Stimulated activated CD4-positive, alpha-beta T cell treated with anti-CD3 and anti-CD28 coated beads, TNF-alpha, amount 100 ng/mL, for 4 hours (primary cell): ENCODE measurements at regions not wholly inside any gene's neighbourhood (a gene's known extent, or its start where the extent isn't known, plus 50 kb on each side); places are given as distances from the start of the nearest gene placed in this dataset.

Source experiments
- DNase-seq, 3 experiments: peaks; one replicate each; pipeline ENCODE4 v3.0.0-alpha.2; 2020; ENCODE audit warnings: low read depth in 3 of 3

DNA sequence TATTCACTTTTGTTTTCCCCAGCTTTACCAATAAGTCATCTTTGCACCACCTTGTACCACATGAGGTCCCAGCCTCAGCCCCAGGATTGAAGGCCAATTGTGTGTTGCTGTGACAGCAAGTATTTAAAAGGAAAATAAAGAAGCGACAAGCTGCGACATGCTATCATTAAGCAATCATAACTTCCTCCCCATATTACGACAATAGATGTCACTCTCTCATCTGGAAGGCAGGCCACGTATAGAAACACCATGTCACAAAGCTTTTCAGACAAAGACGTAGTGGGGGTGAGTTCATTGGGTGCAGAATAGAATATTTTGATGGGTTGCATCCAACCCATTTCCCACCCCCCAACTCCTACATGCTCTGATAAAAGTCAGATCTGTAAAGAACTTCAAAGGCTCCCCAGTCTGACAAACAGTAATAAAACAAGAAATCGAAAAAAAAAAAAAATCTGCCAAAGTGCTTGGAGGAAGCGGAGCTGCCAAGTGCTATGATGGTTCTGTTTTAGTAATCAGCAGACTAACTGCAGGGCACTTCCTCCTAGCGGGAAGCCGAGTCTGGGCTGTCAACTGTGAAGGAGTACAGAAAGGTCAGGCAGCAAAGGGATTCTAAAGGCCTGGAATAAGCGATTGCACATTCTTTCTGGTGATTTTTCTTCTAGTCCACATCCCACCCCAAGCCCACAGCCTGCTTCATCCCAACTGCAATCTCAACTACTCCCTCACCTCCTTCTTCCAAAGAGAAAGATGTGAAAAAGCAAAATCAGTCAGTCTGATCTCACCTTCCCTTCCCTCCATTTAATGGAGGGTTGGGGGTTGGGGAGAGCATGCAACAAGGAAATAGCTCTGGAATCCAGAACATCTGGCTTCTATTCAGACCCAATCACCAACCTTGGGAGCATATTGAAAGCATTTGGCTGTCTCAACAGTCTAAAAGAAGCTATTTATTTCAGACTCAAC, 131.4 kb upstream of the UBASH3B start:
- no peak for DNase-seq

DNA sequence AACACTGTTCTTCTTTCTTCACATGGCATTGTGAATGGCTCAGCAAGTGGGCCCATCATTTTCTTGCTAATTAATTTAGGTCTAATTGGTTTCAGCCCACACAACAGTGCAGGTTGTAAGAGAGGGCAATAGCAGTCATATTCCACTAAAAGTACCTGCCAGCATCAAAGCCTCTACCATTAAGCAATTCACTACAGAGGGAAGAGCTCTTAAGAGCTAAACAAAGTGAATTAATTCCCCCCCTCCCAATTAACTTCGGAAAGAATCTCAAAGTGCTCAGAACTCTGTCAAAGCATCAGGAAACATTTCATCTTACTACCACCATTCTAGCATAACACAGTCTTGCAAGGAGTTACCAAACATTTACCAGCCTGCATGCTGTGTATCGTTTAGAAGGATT, 133.9 kb upstream of the UBASH3B start:
- no peak for DNase-seq

DNA sequence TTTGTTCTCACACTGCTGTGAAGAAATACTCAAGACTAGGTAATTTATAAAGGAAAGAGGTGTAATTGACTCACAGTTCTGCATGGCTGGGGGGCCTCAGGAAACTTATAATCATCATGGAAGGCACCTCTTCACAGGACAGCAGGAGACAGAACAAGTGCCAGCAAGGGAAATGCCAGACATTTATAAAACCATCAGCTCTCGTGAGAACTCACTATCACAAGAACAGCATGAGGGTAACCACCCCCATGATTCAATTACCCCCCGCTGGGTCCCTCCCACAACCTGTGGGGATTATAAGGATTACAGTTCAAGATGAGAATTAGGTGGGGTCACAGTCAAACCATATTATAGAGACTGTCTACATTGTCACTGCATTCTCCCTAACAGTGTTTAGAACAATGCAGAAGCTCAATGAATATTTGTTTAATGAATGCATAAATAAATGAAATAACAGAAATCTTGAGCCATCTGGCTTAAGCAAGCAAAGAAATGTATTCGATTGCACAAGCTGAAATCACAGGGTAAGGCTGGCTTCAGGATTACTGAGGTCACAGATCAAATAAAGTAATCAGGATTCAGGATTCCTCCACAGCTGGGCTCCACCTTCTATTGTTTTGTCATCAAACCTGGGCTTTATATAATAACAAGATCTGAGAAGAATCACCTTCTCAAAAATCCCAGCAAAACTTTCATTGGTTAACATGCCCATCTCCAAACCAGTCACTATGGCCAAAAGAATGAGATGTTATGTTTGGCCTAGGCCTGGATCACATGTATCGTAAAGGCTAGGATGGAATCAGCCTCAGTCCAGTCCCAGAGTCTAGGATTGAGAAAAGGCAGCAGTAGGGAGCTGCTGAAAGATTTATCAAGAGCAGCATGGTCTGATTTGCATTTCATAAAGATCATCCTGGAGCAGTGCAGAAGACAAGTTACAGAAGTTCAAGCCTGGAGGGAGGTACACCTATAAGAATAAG, 137.8 kb upstream of the UBASH3B start:
- DNase-seq: no peak

DNA sequence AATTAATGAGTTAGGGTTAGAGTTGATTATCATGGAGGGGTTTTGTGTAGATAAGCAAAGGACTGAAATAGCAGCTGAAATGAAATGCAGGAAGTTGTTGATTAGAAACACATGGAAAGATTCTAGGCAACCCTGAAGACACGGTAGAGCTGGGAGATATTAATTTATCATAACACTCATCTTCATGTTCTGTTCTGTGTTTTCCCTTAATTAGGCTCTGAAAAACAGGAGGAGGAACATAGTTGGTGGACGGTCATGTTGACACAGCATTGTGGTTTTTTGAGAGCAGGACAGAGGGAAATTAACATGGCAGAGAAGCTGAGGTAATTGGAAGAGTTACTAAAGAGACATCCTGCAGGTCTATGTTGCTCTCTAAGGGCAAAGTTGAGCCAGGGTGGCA, 138.8 kb upstream of the UBASH3B start:
- DNase-seq: no peak

DNA sequence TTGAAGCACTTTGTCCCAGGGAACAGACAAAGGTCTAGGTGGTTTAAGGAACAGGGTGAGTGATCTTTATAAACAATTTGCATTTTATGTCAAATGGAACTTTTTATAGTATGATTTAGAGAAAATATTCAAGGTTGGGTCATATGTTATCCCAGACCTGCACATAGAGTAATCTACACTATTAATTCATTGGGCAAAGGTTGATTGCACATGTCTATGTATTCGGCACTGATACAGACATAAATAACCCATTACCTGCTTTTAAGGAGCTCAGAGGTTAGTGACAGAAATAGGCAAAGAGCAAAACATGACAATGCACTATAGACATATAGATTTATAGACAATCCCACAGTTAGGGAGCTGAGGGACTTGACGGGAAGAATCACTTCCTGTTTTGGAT, 141.5 kb upstream of the UBASH3B start:
- DNase-seq: no peak

DNA sequence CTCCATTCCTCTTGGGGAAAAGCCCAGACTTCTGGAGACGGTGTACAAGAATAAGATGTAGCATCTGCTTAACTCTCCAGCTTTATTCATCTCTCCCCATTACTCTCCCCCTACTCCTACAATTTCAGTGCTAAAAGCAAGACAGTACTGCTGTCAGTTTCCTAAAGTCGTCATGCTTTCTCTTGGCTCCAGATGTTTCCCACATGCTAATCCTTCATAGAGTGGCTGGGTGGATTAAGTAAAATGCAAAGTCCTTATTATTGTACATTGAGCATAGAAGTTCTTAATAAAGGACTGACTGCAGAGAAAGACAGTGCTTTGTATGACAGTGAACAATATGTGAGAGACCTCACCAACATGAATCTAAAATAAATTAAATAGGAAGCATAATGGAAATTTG, 142.2 kb upstream of the UBASH3B start:
- no peak for DNase-seq

DNA sequence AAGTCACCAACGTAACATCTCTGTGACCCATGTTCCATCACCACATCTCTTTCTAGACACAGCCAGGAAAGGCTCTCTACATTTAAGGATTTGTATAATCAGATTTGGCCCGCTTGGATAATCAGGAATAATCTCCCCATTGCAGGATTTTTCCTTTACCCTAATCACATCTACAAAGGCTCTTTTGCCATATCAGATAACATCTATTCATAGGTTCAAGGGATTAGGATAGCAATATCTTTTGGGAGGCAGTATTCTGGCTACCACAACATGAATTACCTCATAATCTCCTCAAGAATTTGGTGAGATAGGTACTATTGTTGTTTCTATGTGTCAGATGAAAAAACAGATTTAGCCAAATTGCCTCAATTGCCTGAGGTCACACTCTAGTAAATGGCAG, 142.8 kb upstream of the UBASH3B start:
- DNase-seq: no peak

DNA sequence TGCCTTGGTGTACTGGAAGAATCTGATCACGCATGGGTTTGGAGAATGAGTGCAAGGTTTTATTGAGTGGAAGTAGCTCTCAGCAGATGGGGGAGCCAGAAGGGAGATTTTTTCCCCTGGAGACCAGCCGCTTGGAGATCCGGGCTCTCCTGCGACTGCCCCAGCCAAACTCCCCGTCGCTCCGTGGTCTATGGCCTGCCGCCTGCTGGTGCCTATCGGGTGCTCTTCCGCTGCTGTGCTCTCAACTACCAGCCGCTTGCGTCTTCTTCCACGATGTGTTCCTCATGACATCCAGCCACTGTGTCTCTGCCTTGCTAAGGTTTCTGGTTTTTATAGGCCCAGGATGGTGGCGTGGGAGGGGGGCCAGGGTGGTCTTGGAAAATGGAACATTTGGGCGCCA, 145.6 kb upstream of the UBASH3B start:
- DNase-seq: no peak

DNA sequence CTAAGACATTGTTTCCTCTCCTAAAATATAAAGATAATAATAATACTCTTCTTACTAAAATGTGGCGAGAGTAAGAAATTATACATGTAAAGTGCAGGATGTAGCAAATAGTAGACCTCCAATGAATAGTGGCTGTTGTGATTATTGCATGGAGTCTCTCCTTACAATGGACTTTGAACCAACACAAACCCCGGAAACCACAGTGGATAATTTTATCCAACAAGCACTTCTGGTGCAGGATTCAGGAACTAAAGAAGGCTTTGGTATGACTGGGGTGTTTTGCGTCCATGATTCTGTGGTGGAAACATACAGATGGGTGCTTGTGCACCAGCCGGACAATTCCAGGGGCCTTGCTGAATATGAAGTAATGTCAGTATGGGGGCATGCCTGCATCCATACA, 146.4 kb upstream of the UBASH3B start:
- no peak for DNase-seq

DNA sequence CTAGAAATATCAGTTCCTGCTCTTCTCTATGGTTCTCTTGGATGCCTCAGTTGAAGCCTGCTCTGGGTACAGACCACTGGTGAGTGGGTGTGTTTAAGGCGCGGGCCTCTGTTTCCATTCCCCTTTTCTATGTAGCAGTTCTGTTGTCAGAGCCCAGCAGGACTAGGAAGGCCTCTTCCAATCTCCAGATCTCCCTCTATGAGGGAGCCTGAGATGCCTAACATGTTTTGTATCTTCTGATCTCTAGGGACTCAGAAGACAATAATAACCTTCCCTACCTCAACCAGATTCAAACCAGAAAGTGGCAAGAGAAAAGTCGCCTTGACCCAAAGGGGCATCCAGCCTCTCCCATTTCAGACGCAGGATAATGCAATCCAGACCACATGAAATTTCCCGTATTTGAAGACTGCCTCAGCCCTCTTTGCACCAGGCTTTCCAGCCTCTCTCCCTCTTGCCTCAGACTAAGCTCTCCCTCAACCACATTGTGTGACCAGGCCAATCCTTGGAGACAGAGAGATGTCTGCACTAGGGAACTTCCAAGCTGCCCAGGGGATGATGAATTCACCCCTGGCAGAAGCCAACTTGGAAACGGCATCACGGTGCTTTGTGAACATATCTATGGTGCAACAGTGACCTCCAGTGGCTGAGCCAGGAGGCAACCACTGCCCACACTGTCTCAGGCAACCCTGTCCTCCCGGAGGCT, 150.1 kb upstream of the UBASH3B start:
- DNase-seq: peak in 2 of 3 experiments; percentile 6 to 10

DNA sequence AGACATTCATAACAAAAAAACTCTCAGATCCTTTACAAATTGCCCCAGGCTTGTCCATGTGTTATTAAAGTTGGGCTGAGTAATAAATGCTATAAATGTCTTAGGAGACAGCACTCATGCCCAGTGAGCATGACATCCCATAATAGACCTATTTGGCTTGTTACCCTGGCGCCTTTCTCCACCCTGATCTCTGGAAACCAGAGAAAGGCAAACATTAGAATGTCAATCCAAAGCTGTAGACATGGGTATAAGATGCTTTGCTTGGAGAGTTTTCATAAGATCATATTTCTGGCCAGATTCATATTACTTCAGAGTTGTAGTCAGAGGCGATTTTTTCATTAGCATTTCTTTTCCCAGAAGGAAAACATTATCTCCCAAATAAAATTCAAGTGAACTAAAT, 161.3 kb upstream of the UBASH3B start:
- DNase-seq: no peak

DNA sequence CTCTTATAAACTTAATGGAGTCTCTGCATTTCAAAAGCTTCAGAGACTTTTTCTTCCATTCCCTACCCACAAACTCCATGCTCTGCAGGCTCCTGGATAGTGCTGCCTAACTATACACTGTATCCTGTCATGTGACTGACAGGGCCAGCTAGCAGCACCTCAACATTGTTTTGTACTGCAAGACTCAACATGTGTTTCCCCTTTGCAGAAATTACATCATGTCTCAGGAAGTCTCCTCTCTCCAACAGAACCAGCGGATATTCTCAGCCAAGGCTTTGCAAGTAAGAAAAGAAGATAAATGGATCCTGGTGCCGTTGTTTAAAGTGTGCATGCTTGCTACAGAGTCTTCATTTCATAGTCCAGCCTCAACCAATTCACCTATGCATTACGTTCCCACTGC, 164.0 kb upstream of the UBASH3B start:
- no peak for DNase-seq

DNA sequence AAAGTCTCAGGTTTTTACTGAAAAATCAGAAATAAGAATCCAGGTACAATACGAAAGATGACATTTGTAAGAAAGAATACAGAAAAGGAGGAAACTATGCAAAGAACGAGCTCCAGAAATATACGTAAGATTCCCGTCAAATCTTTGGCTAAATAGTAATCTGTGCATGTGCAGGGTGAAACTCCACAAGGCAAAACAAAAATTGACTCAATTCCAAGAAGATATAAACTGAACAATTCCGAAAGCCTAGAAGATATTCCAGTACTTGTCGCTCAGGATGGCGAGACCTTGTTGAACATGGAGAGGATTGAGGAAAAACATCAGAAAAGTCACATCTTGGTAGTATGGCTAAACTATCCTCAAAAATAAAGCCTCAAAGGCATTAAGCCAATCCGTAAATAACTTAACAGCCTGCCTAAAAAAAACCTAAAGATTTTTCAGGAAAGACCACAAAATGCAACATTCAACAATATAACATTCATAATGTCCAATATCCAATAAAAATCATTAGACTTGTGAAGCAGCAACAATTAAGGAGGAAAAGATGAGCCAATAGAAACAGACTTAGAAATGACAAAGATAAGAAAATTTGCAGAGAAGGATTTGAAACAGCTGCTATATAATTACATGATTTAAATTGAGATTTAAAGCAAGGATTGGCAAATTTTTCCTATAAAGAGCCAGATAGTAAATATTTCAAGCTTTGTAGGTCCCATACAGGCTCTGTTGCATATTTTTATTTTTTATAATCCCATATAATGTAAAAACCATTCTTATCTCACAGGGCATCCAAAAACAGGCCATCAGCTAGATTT, 166.4 kb upstream of the UBASH3B start:
- no peak for DNase-seq

DNA sequence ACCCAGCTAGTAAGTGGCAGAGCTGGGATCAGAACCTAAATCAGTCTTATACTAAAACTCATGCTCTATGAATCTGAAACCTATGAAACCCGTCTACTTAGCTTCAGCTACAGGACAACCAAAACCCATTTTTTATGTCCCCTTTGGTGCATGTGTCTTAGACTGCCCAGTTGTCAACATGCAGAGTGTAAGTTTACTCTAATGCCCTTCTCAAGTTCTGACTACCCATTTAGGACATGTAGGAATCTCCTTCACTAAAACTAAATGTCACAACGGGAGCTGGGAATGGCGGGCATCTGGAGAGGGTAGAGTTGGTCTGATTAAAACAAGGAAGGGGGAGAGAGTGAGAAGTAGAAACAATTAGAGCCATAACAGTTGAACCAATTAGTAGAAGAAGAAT, 167.9 kb upstream of the UBASH3B start:
- DNase-seq: no peak

DNA sequence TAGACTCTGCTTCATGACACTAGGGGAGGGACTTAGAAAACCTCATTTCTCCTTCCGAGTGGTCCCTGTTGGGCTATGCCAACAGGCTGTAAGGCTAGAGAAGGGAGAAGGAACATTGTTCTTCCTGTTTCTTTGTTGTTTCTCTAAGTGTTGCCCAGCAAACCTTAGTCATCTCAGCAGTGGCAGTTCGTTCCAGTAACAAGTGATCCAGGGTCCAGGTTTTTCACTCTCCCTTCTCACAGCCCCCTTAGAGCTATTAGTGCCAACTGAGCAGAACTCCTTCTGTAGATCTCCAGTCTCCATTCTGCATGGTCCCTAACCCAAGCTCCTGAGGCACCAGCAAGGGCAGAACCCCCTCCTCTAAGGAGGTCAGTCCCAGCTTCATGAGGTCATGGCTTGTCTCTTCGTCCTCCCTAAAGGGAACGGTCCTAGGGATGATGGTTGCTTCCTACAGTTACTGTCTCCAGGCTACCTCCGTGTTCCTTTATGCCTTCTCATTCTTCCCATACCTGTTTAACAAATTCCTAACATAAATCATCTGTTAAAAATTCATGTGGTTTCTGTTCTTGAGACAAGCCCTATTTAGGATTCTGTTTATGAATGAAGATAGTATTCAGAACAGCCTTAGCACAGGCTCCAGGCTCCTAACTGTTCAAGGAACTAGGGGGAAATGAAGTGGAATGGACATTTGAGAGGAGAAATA, 168.6 kb upstream of the UBASH3B start:
- DNase-seq: no peak

DNA sequence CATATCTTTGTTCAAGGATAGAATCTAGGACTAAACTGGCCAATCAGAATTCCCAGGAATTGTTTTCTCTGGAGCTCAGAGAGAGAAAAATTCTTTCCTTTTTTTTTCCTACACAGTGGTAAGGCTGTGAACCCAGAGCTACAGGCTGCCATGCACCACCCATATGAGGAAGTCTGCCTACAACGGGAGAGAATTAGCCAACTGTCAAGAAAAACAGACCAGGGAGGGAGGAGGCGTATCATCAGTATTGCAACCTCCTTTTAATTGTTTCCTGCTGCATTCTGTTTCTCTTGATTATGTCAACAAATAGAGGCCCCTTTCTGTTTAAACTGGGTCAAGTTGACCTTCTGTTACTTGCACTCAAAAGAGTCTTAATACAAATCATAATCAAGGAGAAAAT, 176.5 kb upstream of the UBASH3B start:
- no peak for DNase-seq

DNA sequence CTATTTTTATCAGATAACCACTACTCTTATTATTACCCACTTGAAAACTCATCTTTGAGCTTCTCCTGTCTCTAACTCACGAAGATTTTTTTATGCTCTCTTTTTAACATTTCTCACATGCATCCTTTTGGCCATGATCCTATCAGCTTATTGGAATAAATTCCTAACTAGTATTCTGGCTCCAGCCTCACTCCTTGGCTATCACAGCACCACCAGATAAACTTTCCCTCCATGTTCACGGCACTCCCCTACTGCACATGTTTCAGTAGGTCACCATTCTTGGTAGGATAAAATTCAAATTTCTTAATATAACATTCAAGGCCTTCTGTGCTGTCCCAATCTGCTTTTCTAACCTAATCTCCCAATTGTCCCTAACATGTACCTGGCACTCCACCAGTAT, 186.6 kb upstream of the UBASH3B start:
- no peak for DNase-seq

DNA sequence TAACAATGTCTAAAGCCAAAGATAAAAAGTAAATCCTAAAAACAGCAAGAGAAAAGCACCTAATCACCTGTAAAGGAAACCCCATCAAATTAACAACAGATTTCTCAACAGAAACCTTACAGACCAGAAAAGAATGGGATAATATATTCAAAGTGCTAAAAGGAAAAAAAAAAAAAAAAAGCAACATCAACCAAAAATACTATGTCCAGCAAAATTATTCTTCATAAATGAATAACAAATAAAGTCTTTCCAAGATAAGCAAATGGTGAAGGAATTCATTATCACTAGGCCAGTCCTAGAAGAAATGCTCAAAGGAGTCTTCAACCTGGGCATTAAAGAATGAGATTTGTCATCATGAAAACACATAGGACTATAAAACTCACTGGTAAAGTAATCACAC, 192.0 kb upstream of the UBASH3B start:
- DNase-seq: no peak

DNA sequence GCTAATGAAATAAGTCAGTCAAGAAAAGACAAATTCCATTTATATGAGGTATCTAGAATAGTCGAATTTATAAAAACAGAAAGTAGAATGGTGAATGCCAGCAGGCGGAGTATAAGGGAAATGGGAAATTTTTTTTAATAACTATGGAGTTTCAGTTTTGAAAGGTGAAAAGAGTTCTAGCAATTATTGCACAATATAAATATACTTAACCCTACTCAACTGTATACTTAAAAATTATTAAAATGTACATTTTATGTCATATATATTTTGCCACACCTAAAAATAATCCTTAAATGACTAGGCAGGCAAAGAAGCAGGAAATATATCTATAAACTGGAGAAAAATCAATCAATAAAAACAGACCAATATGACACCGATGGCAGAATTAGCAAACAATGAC, 196.5 kb upstream of the UBASH3B start:
- no peak for DNase-seq

DNA sequence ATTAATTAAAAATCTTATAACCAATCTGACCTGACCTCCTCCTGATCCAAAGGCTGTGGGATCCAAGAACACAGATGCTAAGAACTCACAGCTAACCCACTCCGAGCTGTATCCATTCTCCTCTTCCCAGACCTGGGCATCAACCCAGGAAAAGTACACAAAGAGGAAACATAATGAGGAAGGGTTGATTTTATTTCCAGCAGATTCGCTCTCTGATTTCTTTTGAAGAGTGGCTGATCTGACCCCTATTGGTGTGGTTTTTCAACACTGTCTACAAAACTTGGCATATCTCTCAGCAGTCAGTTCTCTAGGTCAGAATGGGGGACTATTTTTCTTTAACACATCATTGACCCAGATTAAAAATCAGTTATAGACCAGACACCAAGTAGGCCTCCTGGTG, 201.9 kb upstream of the UBASH3B start:
- no peak for DNase-seq

DNA sequence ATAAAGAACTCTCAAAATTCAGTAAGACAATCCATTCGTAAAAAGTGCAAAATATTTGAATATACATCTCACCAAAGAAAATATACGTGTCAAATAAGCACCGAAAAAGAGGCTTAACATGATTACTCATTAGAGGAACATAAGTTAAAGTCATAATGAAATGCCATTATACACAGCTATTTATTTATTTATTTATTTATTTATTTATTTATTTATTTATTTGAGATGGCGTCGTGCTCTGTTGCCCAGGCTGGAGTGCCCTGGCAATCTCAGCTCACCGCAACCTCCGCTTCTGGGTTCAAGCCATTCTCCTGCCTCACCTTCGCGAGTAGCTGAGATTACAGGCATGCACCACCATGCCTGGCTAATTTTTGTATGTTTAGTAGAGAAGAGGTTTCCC, 203.6 kb upstream of the UBASH3B start:
- DNase-seq: no peak
